ENCODE measurements at regions not wholly inside any gene's neighbourhood (a gene's known extent, or its start where the extent isn't known, plus 50 kb on each side); places are given as distances from the start of the nearest gene placed in this dataset.

DNA sequence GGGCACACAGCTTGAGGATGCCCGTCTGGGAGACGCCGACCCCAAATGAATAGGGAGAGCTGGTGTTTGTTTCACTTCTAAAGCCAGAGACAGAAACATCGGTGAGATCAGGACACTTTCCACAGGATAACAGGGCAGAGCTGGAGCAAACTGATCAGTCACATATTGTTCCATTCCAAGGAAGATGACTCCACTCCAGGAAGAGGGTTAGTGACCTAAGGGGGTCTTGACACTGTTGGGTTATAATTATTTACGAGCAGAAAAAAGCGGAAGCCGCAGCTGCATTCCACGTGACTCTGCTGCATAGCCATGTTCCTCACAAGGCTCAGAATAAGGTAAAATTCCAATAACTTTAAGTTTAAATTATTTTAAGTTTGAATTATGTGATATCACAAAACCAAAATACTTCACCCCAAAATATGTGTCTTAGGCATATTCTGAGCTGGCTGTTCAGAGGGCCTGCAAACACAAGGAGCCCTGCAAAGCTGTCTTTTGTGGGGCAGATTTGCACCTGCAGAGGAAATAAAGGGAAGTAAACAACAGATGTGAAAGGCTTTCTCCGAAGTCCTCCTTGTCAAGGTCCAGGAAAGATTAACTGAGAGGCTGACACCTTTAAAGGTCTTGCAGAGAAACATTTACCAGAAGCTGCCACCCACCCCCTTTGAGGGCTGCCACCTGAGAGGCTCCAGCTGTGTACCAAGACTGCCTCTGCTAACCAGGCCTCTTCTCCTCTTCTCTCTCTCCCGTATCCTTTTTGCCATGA, 819.2 kb downstream of the UQCRFS1 start:
- TF ChIP-seq CTCF (IDR thresholded peaks at IDR 0.05) (no peak), POLR2A (IDR thresholded peaks at IDR 0.05) (no peak)
